ENCODE measurements at regions not wholly inside any gene's neighbourhood (a gene's known extent, or its start where the extent isn't known, plus 50 kb on each side); places are given as distances from the start of the nearest gene placed in this dataset.

- TF ChIP-seq EP300 (IDR thresholded peaks at IDR 0.05), result no peak
- TF ChIP-seq CTCF (IDR thresholded peaks at IDR 0.05), result no peak
- intact Hi-C loops (cut with DNase I), result no loop called here
- H3K27me3 ChIP-seq, result peaks cover 0 to 20% (median 0%) of the 10 kb centered on the region in 4 donors
- H3K36me3 ChIP-seq, result no peaks in the 10 kb centered on the region
- H3K4me3 ChIP-seq, result no peak overlapping the region
- 93% methylated on average over 9 of the region's 9 CpGs for WGBS
- H3K4me1 ChIP-seq, result peaks cover 7 to 15% (median 14%) of the 10 kb centered on the region in 4 donors
- H3K27ac ChIP-seq (replicated peaks in 1 of 4), result no peak overlapping the region
- H3K9me3 ChIP-seq, result no peaks in the 10 kb centered on the region
- no peak for DNase-seq (ENCODE audit: extremely low spot score)
These were observed 66.0 kb upstream of the GRAMD1B start for GRCh38 chr11:123364080-123364479.

- H3K9me3 ChIP-seq, result no peaks in the 10 kb centered on the region
- DNase-seq (ENCODE audit: extremely low spot score), result no peak
- TF ChIP-seq POLR2A (IDR thresholded peaks at IDR 0.05; ENCODE audit: low read depth) (no peak), POLR2AphosphoS5 (IDR thresholded peaks at IDR 0.05) (no peak), CTCF (IDR thresholded peaks at IDR 0.05) (no peak), EP300 (IDR thresholded peaks at IDR 0.05) (no peak)
- peak overlapping the region in 1 of 4 donors; percentile 8 for H3K4me3 ChIP-seq
- peak overlapping the region in 1 of 4 donors; percentile 28 for H3K27ac ChIP-seq (replicated peaks in 1 of 4)
- intact Hi-C loops (cut with DNase I), result no loop called here
- no peaks in the 10 kb centered on the region for H3K36me3 ChIP-seq
- WGBS, result 57% methylated on average over 4 of the region's 4 CpGs
- peaks cover 0 to 25% (median 0%) of the 10 kb centered on the region in 4 donors for H3K27me3 ChIP-seq
- H3K4me1 ChIP-seq, result peaks cover 7 to 18% (median 17%) of the 10 kb centered on the region in 4 donors
These were observed 66.5 kb upstream of the GRAMD1B start for GRCh38 chr11:123363556-123363955.

GRCh38 chr11:123362941-123363340, 67.1 kb upstream of the GRAMD1B start:
- Histone ChIP-seq H3K9me3 (no peaks in the 10 kb centered on the region), H3K4me1 (peaks cover 7 to 24% (median 23%) of the 10 kb centered on the region in 4 donors), H3K27me3 (peaks cover 0 to 31% (median 0%) of the 10 kb centered on the region in 4 donors), H3K4me3 (peak overlapping the region in 2 of 4 donors; percentile 8 to 12), H3K27ac (replicated peaks in 1 of 4) (peak overlapping the region in 1 of 4 donors; percentile 28), H3K36me3 (no peaks in the 10 kb centered on the region)
- DNase-seq (ENCODE audit: extremely low spot score), result no peak
- intact Hi-C loops (cut with DNase I), result no loop called here
- 6% methylated on average over 9 of the region's 9 CpGs for WGBS
- TF ChIP-seq EP300 (IDR thresholded peaks at IDR 0.05), result no peak
- no peak for TF ChIP-seq CTCF (IDR thresholded peaks at IDR 0.05)
- no peak for TF ChIP-seq POLR2A (IDR thresholded peaks at IDR 0.05; ENCODE audit: low read depth)
- TF ChIP-seq POLR2AphosphoS5 (IDR thresholded peaks at IDR 0.05), result no peak

GRCh38 chr11:123362186-123362585, 67.9 kb upstream of the GRAMD1B start:
- H3K36me3 ChIP-seq, result no peaks in the 10 kb centered on the region
- no peak overlapping the region for H3K4me3 ChIP-seq
- H3K4me1 ChIP-seq, result peaks cover 7 to 30% (median 26%) of the 10 kb centered on the region in 4 donors
- intact Hi-C loops (cut with DNase I), result no loop called here
- H3K27ac ChIP-seq (replicated peaks in 1 of 4), result no peak overlapping the region
- peaks cover 0 to 39% (median 2%) of the 10 kb centered on the region in 4 donors for H3K27me3 ChIP-seq
- no peak for TF ChIP-seq POLR2A (IDR thresholded peaks at IDR 0.05; ENCODE audit: low read depth)
- TF ChIP-seq POLR2AphosphoS5 (IDR thresholded peaks at IDR 0.05), result no peak
- no peak for TF ChIP-seq EP300 (IDR thresholded peaks at IDR 0.05)
- TF ChIP-seq CTCF (IDR thresholded peaks at IDR 0.05), result no peak
- H3K9me3 ChIP-seq, result no peaks in the 10 kb centered on the region
- DNase-seq (ENCODE audit: extremely low spot score), result no peak

- peaks cover 7 to 30% (median 26%) of the 10 kb centered on the region in 4 donors for H3K4me1 ChIP-seq
- TF ChIP-seq POLR2A (IDR thresholded peaks at IDR 0.05; ENCODE audit: low read depth), result no peak
- no peak for TF ChIP-seq POLR2AphosphoS5 (IDR thresholded peaks at IDR 0.05)
- no peak for TF ChIP-seq CTCF (IDR thresholded peaks at IDR 0.05)
- no peak for TF ChIP-seq EP300 (IDR thresholded peaks at IDR 0.05)
- 100% methylated on average over 1 of the region's 1 CpG for WGBS
- no peak overlapping the region for H3K27ac ChIP-seq (replicated peaks in 1 of 4)
- no peaks in the 10 kb centered on the region for H3K36me3 ChIP-seq
- intact Hi-C loops (cut with DNase I), result no loop called here
- peaks cover 0 to 46% (median 2%) of the 10 kb centered on the region in 4 donors for H3K27me3 ChIP-seq
- H3K9me3 ChIP-seq, result no peaks in the 10 kb centered on the region
- DNase-seq (ENCODE audit: extremely low spot score), result no peak
- no peak overlapping the region for H3K4me3 ChIP-seq
These were observed 69.0 kb upstream of the GRAMD1B start for GRCh38 chr11:123361110-123361509.

Measured in esophagus muscularis mucosa (tissue), 4 donors.